ENCODE measurements at regions not wholly inside any gene's neighbourhood (a gene's known extent, or its start where the extent isn't known, plus 50 kb on each side); places are given as distances from the start of the nearest gene placed in this dataset.

DNA sequence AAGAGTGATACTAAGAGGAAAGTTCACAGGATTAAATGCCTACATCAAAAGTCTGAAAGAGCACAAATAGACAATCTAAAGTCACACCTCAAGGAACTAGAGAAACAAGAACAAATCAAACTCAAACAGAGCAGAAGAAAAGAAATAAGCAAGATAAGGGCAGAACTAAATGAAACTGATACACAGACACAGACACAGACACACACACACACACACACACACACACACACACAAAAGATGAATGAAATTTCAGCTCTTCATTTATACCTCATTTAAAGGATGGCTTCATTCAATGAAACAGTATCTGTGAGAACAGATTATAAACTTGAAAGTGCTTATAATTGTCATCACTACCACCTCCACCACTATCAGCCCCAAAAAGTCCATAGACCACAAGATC is 428.9 kb downstream of the MBD2 start:
- no peak overlapping the region for H3K4me3 ChIP-seq (ENCODE audit: low read depth, low read length)
- TF ChIP-seq, protein P1, sequence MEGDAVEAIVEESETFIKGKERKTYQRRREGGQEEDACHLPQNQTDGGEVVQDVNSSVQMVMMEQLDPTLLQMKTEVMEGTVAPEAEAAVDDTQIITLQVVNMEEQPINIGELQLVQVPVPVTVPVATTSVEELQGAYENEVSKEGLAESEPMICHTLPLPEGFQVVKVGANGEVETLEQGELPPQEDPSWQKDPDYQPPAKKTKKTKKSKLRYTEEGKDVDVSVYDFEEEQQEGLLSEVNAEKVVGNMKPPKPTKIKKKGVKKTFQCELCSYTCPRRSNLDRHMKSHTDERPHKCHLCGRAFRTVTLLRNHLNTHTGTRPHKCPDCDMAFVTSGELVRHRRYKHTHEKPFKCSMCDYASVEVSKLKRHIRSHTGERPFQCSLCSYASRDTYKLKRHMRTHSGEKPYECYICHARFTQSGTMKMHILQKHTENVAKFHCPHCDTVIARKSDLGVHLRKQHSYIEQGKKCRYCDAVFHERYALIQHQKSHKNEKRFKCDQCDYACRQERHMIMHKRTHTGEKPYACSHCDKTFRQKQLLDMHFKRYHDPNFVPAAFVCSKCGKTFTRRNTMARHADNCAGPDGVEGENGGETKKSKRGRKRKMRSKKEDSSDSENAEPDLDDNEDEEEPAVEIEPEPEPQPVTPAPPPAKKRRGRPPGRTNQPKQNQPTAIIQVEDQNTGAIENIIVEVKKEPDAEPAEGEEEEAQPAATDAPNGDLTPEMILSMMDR (IDR thresholded peaks at IDR 0.05; ENCODE audit: borderline replicate concordance, insufficient read depth, low read depth, low read length) = no peak

DNA sequence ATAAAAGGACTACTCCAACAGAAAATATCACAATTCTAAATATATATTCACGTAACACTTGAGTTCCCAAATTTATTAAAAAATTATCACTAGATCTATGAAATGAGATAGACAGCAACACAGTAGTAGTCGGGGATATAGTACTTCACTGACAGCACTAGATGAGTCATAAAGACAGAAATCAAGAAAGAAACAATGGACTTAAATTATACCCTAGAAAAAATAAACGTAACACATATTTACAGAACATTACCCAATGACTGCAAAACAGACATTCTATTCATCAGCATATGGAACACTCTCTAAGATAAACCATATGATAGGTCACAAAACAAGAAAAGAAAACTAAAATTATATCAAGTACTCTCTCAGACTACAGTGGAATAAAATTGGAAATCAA is 429.4 kb downstream of the MBD2 start:
- TF ChIP-seq, protein P1 (IDR thresholded peaks at IDR 0.05; ENCODE audit: borderline replicate concordance, insufficient read depth, low read depth, low read length) = no peak
- no peak overlapping the region for H3K4me3 ChIP-seq (ENCODE audit: low read depth, low read length)

DNA sequence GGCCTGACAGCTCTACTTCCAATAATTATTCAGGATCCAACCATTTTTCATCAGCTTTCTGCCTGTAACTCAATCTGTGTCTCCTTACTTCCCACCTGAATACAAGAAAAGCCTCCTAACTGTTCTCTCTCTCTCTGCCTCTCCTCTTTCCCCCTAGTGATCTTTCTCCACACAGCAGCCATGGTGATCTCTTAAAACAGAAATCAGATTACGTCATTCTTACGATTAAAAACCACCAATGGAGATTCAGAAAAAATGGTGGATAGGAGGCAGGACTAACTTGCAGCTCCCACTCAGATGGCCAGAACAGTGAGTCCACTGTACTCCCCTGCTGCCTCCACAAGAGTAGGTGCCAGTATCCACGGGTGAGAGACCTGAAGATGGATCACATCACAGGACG is 431.7 kb downstream of the MBD2 start:
- TF ChIP-seq, protein P1 (IDR thresholded peaks at IDR 0.05; ENCODE audit: borderline replicate concordance, insufficient read depth, low read depth, low read length) = no peak
- no peak overlapping the region for H3K4me3 ChIP-seq (ENCODE audit: low read depth, low read length)

DNA sequence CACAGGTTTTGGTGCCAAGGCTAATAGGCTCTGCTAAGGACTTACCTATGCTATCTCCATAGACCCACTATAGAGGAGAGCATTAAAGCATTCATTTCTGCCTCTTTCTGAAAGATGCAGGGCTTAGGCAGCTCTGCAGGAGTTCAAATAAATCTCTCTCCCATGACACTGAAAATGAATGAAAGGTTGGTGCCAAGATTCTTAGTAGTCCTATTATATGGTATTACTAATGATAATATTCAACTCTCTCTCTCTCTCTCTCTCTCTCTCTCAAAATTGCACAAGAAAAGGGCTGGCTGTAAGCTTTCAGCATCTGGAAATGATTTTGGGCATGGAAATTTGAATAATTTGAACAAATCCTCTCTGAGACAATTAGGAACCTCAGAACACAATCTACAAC is 433.7 kb downstream of the MBD2 start:
- TF ChIP-seq, protein P1 (IDR thresholded peaks at IDR 0.05; ENCODE audit: borderline replicate concordance, insufficient read depth, low read depth, low read length) = no peak
- H3K4me3 ChIP-seq (ENCODE audit: low read depth, low read length) = no peak overlapping the region

DNA sequence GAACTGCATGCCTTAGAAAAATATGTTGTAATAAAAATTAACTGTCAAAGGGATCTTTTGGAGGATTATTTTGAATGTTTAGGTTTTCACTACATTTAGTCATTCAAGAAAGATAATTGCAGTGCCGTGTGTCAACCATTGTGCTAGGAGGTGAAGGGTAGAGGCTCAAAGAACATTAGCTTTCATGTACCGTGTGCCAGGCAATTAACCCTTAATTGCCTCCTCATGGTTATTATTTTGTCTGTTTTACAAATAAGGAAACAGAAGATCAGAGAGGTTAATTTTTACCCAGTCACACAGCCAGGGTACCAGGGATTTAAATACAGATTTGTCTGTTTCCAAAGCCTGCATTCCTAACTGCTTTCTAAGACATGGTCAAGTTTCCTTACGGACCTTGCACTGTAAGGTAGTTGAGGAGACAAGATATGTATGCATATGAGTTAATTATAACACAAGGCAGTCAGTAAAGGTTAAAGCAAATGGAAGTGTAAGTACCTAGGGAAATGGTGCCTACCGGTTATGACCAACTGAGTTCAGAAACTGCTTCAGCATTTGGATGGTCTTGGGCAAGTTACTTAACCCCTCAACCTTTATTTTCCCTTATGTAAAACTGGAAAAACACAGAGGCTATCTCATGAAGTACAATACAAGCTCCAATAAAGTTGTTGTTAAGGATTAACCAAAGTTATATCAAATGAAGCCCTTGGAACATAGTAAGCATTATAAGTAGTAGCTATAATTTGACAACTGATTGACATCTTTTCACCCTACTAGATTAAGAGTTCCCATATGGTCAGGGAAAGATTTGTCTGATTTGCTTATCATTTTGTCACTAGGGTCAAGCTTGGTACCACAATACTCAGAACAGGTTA is 434.9 kb downstream of the MBD2 start:
- TF ChIP-seq, protein P1 (IDR thresholded peaks at IDR 0.05; ENCODE audit: borderline replicate concordance, insufficient read depth, low read depth, low read length) = no peak
- H3K4me3 ChIP-seq (ENCODE audit: low read depth, low read length) = no peak overlapping the region

DNA sequence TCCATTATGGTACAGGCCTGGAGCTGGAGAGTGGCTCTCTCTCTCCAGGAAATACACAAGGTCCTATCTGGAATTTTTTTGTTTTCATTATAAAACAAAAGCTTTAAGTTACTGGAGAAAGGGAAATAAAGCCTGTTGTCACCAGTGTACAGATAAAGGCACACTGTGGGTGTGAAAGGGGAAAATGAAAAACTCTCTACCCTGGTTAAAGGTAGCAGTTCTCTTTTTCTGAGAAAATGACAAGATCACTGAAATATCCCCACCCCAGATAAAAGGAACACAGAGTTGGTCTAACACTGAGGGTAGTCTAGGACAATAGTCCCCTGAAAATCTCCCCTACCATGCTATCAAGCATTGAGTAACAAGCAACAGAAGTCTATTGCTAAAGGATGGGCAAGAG is 438.7 kb downstream of the MBD2 start:
- H3K4me3 ChIP-seq (ENCODE audit: low read depth, low read length) = no peak overlapping the region
- TF ChIP-seq, protein P1 (IDR thresholded peaks at IDR 0.05; ENCODE audit: borderline replicate concordance, insufficient read depth, low read depth, low read length) = no peak

DNA sequence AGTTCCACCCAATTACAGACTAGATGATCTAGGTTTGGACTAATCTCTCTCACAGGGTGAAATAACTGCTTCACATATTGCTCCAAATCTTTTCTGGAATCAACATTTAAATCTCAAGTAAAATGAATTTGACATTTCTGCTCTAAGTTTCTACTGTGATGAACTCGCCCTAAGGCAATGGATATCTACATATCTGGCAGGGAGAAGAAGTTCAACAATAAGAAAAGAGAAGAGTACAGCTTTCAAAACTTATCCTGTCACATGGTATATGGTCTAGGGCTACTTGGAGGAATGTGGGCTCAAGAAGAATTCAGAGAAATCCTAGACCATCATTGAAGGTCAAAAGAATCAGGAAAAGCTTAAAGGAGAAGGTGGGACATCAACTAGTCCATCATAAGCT is 440.2 kb downstream of the MBD2 start:
- TF ChIP-seq, protein P1 (IDR thresholded peaks at IDR 0.05; ENCODE audit: borderline replicate concordance, insufficient read depth, low read depth, low read length) = no peak
- no peak overlapping the region for H3K4me3 ChIP-seq (ENCODE audit: low read depth, low read length)
